ENCODE measurements at regions not wholly inside any gene's neighbourhood (a gene's known extent, or its start where the extent isn't known, plus 50 kb on each side); places are given as distances from the start of the nearest gene placed in this dataset.

- no peak overlapping the region for H3K4me3 ChIP-seq (replicated peaks in 1 of 3; ENCODE audit: low read depth in 2 of 3, low read length in 3 of 3)
- no peaks in the 10 kb centered on the region for H3K79me2 ChIP-seq (ENCODE audit: insufficient read depth, low read length)
- H3K27ac Mint-ChIP-seq = no peak overlapping the region
- H3K9ac ChIP-seq (ENCODE audit: insufficient read depth, low read length, poor library complexity, severe bottlenecking) = no peak overlapping the region
- no peak overlapping the region for H3K27ac ChIP-seq (ENCODE audit: low read depth in 1 of 2, low read length in 2 of 2)
- TF ChIP-seq CTCF (IDR thresholded peaks at IDR 0.05) = no peak
- no peak overlapping the region for H3K4me2 ChIP-seq (replicated peaks; ENCODE audit: extremely low read depth, low read length, poor library complexity, severe bottlenecking)
- no peaks in the 10 kb centered on the region for H3K27me3 ChIP-seq (ENCODE audit: control insufficient read depth in 2 of 2, insufficient read depth in 2 of 2, low read length in 2 of 2)
- intact Hi-C loops (cut with micrococcal nuclease) = no loop called here
- H3K36me3 Mint-ChIP-seq = no peaks in the 10 kb centered on the region
- no peaks in the 10 kb centered on the region for H3K4me1 ChIP-seq (ENCODE audit: control insufficient read depth in 1 of 2, insufficient read depth in 2 of 2, low read length in 2 of 2)
- H3K27me3 Mint-ChIP-seq (ENCODE audit: low read depth in 3 of 3) = peaks cover 0 to under 1% (median 0%) of the 10 kb centered on the region in 3 donors
- H4K20me1 ChIP-seq (ENCODE audit: insufficient read depth, low read length) = no peaks in the 10 kb centered on the region
- no peak for DNase-seq
- peaks cover 0 to 5% (median under 1%) of the 10 kb centered on the region in 7 donors for H3K9me3 Mint-ChIP-seq
- H3K4me1 Mint-ChIP-seq = no peaks in the 10 kb centered on the region
- H3K36me3 ChIP-seq (replicated peaks in 1 of 2; ENCODE audit: control insufficient read depth in 1 of 2, insufficient read depth in 2 of 2, low read length in 2 of 2) = no peaks in the 10 kb centered on the region
- no peak overlapping the region for H2AFZ ChIP-seq (ENCODE audit: insufficient read depth, low read depth, low read length, poor library complexity, severe bottlenecking)
- H3K4me3 Mint-ChIP-seq = no peak overlapping the region
- peaks cover 0 to 4% of the 10 kb centered on the region in 2 donors for H3K9me3 ChIP-seq (replicated peaks in 1 of 2; ENCODE audit: control insufficient read depth in 1 of 2, insufficient read depth in 1 of 2, low read length in 2 of 2)
- no CpG with 5 or more reads among the region's 1 CpG for WGBS (ENCODE audit: insufficient coverage)
Measured at GRCh38 chr2:67604360-67604759, 207.2 kb downstream of the ETAA1 start.

- no peaks in the 10 kb centered on the region for H3K36me3 ChIP-seq (replicated peaks in 1 of 2; ENCODE audit: control insufficient read depth in 1 of 2, insufficient read depth in 2 of 2, low read length in 2 of 2)
- no peak overlapping the region for H3K4me2 ChIP-seq (replicated peaks; ENCODE audit: extremely low read depth, low read length, poor library complexity, severe bottlenecking)
- H2AFZ ChIP-seq (ENCODE audit: insufficient read depth, low read depth, low read length, poor library complexity, severe bottlenecking) = no peak overlapping the region
- H3K36me3 Mint-ChIP-seq = no peaks in the 10 kb centered on the region
- no peaks in the 10 kb centered on the region for H3K27me3 ChIP-seq (ENCODE audit: control insufficient read depth in 2 of 2, insufficient read depth in 2 of 2, low read length in 2 of 2)
- H3K9ac ChIP-seq (ENCODE audit: insufficient read depth, low read length, poor library complexity, severe bottlenecking) = no peak overlapping the region
- H3K27ac ChIP-seq (ENCODE audit: low read depth in 1 of 2, low read length in 2 of 2) = no peak overlapping the region
- H3K4me3 Mint-ChIP-seq = no peak overlapping the region
- H3K27me3 Mint-ChIP-seq (ENCODE audit: low read depth in 3 of 3) = no peaks in the 10 kb centered on the region
- H3K79me2 ChIP-seq (ENCODE audit: insufficient read depth, low read length) = no peaks in the 10 kb centered on the region
- H3K27ac Mint-ChIP-seq = no peak overlapping the region
- no peaks in the 10 kb centered on the region for H3K4me1 ChIP-seq (ENCODE audit: control insufficient read depth in 1 of 2, insufficient read depth in 2 of 2, low read length in 2 of 2)
- intact Hi-C loops (cut with micrococcal nuclease) = no loop called here
- WGBS (ENCODE audit: insufficient coverage) = 57% methylated on average over 1 of the region's 4 CpGs
- DNase-seq = no peak
- H3K9me3 ChIP-seq (replicated peaks in 1 of 2; ENCODE audit: control insufficient read depth in 1 of 2, insufficient read depth in 1 of 2, low read length in 2 of 2) = no peaks in the 10 kb centered on the region
- H3K4me3 ChIP-seq (replicated peaks in 1 of 3; ENCODE audit: low read depth in 2 of 3, low read length in 3 of 3) = no peak overlapping the region
- H3K4me1 Mint-ChIP-seq = no peaks in the 10 kb centered on the region
- peaks cover 0 to 2% (median 0%) of the 10 kb centered on the region in 7 donors for H3K9me3 Mint-ChIP-seq
- no peaks in the 10 kb centered on the region for H4K20me1 ChIP-seq (ENCODE audit: insufficient read depth, low read length)
- TF ChIP-seq CTCF (IDR thresholded peaks at IDR 0.05) = no peak
Measured at GRCh38 chr2:67612576-67613042, 215.5 kb downstream of the ETAA1 start.
